ENCODE measurements at regions not wholly inside any gene's neighbourhood (a gene's known extent, or its start where the extent isn't known, plus 50 kb on each side); places are given as distances from the start of the nearest gene placed in this dataset.

GRCh38 chr20:48257833-48258232 is 472.6 kb upstream of the SULF2 start:
- TF ChIP-seq NFIC (IDR thresholded peaks at IDR 0.05) = no peak
- TF ChIP-seq YY1 (IDR thresholded peaks at IDR 0.05; ENCODE audit: low read depth) = no peak
- TF ChIP-seq CEBPB (IDR thresholded peaks at IDR 0.05) = no peak
- TF ChIP-seq EP300 (IDR thresholded peaks at IDR 0.05; ENCODE audit: borderline replicate concordance) = no peak

Measured in Ishikawa (cell line).